Astrocyte of the spinal cord (primary cell): ENCODE measurements at regions not wholly inside any gene's neighbourhood (a gene's known extent, or its start where the extent isn't known, plus 50 kb on each side); places are given as distances from the start of the nearest gene placed in this dataset.

ENCODE experiments used
- DNase-seq: peaks from one replicate; pipeline ENCODE4 v3.0.0; 2011; ENCODE audit warnings: low read depth, low spot score
- H3K4me3 ChIP-seq: 2 replicates; pipeline ENCODE4 v1.5.1; 2011; ENCODE audit warnings: low read depth, mild to moderate bottlenecking, low read length, moderate library complexity
- in situ Hi-C: cut with HindIII; loops from 2 replicates; pipeline ENCODE4 v1.10.0; 2017; ENCODE audit warnings: low sequenced_read_pairs
- TF ChIP-seq, protein P1 (sequence below): IDR thresholded peaks from 2 replicates; pipeline ENCODE4 v1.5.1; 2012; ENCODE audit warnings: low read depth, mild to moderate bottlenecking, low read length, inconsistent platforms

- no peak overlapping the region for H3K4me3 ChIP-seq
- in situ Hi-C loops, result no loop called here
- TF ChIP-seq, protein P1, sequence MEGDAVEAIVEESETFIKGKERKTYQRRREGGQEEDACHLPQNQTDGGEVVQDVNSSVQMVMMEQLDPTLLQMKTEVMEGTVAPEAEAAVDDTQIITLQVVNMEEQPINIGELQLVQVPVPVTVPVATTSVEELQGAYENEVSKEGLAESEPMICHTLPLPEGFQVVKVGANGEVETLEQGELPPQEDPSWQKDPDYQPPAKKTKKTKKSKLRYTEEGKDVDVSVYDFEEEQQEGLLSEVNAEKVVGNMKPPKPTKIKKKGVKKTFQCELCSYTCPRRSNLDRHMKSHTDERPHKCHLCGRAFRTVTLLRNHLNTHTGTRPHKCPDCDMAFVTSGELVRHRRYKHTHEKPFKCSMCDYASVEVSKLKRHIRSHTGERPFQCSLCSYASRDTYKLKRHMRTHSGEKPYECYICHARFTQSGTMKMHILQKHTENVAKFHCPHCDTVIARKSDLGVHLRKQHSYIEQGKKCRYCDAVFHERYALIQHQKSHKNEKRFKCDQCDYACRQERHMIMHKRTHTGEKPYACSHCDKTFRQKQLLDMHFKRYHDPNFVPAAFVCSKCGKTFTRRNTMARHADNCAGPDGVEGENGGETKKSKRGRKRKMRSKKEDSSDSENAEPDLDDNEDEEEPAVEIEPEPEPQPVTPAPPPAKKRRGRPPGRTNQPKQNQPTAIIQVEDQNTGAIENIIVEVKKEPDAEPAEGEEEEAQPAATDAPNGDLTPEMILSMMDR, result no peak
- no peak for DNase-seq
These were observed 592.0 kb downstream of the BRD1 start for GRCh38 chr22:49235463-49236300.

DNA sequence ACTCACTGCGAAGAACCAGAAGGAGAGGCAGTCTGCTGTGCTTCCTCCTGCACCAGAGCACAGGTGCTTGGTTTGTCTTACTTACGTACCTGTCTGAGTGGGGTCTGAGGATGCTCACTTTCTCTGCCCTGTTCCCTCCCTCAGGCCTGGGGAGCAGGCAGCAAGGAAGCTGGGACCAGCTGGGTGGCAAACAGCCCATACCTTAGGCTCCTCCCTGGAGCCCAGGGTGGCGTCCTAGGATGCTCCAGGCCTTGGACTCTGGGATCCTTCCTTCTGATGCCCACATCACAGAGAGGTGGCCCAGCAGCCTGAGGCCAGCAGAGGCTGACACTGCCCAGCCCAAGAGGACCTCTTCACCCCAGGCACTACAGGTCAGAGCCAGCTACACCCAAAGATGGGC lies 593.2 kb downstream of the BRD1 start:
- in situ Hi-C loops, result no loop called here
- H3K4me3 ChIP-seq, result no peak overlapping the region
- TF ChIP-seq, protein P1, result no peak
- DNase-seq, result no peak

GRCh38 chr22:49233507-49234100 lies 594.1 kb downstream of the BRD1 start:
- H3K4me3 ChIP-seq, result no peak overlapping the region
- TF ChIP-seq, protein P1, result no peak
- in situ Hi-C loops, result no loop called here

GRCh38 chr22:49232319-49233067 lies 595.2 kb downstream of the BRD1 start:
- DNase-seq, result no peak

More at GRCh38 chr22:49233507-49234100, 594.1 kb downstream of the BRD1 start:
- no peak for DNase-seq

DNA sequence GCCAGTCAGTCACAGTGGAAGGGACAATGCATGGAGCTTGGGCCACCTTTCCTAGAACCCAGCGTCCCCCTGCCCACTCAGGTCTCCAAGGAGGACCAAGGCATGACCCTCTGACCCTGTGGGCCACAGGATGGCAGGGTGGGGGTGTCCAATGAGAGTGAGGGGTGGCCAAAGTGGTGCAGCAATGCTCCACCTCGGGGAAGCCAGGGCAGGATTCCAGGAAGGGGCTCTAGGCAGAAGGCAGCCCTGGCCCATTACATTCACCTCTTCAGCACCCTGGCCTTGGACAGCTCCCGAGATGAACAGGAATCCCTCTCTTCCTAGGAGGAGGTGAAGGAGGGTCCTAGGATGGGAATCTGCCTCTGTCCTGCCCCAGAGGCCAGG lies 597.5 kb downstream of the BRD1 start:
- TF ChIP-seq, protein P1, result no peak
- DNase-seq, result no peak
- in situ Hi-C loops, result no loop called here

More at GRCh38 chr22:49232319-49233067, 595.2 kb downstream of the BRD1 start:
- in situ Hi-C loops, result no loop called here
- H3K4me3 ChIP-seq, result no peak overlapping the region
- TF ChIP-seq, protein P1, result no peak

GRCh38 chr22:49229483-49230193 lies 598.0 kb downstream of the BRD1 start:
- TF ChIP-seq, protein P1, result no peak
- no peak overlapping the region for H3K4me3 ChIP-seq
- in situ Hi-C loops, result no loop called here
- no peak for DNase-seq

More for the DNA sequence above, 597.5 kb downstream of the BRD1 start:
- H3K4me3 ChIP-seq, result no peak overlapping the region
